ENCODE measurements at regions not wholly inside any gene's neighbourhood (a gene's known extent, or its start where the extent isn't known, plus 50 kb on each side); places are given as distances from the start of the nearest gene placed in this dataset.

GRCh38 chr6:139888681-139889122 lies 514.3 kb upstream of the CITED2 start:
- Histone ChIP-seq H3K36me3 (ENCODE audit: control insufficient read depth in 5 of 5, insufficient read depth in 5 of 5, low read length in 5 of 5) (no peaks in the 10 kb centered on the region), H3K9me3 (ENCODE audit: control insufficient read depth in 5 of 5, low read length in 5 of 5) (no peaks in the 10 kb centered on the region), H3K9ac (ENCODE audit: low read length in 5 of 5) (no peak overlapping the region), H3K27ac (ENCODE audit: low read depth, low read length) (no peak overlapping the region), H3K27me3 (ENCODE audit: control insufficient read depth in 5 of 5, insufficient read depth in 4 of 5, low read length in 5 of 5) (no peaks in the 10 kb centered on the region), H3K4me3 (ENCODE audit: low read depth in 1 of 5, low read length in 5 of 5) (no peak overlapping the region), H3K4me1 (ENCODE audit: control insufficient read depth in 5 of 5, insufficient read depth in 5 of 5, low read length in 5 of 5) (peaks cover 0 to 4% (median 0%) of the 10 kb centered on the region in 5 donors)

GRCh38 chr6:139887275-139887674 lies 512.8 kb upstream of the CITED2 start:
- Histone ChIP-seq H3K36me3 (ENCODE audit: control insufficient read depth in 5 of 5, insufficient read depth in 5 of 5, low read length in 5 of 5) (no peaks in the 10 kb centered on the region), H3K27me3 (ENCODE audit: control insufficient read depth in 5 of 5, insufficient read depth in 4 of 5, low read length in 5 of 5) (no peaks in the 10 kb centered on the region), H3K9ac (ENCODE audit: low read length in 5 of 5) (no peak overlapping the region), H3K27ac (ENCODE audit: low read depth, low read length) (no peak overlapping the region), H3K9me3 (ENCODE audit: control insufficient read depth in 5 of 5, low read length in 5 of 5) (no peaks in the 10 kb centered on the region), H3K4me1 (ENCODE audit: control insufficient read depth in 5 of 5, insufficient read depth in 5 of 5, low read length in 5 of 5) (peaks cover 0 to 16% (median 10%) of the 10 kb centered on the region in 5 donors), H3K4me3 (ENCODE audit: low read depth in 1 of 5, low read length in 5 of 5) (no peak overlapping the region)

GRCh38 chr6:139886396-139886795 lies 511.9 kb upstream of the CITED2 start:
- Histone ChIP-seq H3K27ac (ENCODE audit: low read depth, low read length) (no peak overlapping the region), H3K27me3 (ENCODE audit: control insufficient read depth in 5 of 5, insufficient read depth in 4 of 5, low read length in 5 of 5) (no peaks in the 10 kb centered on the region), H3K9me3 (ENCODE audit: control insufficient read depth in 5 of 5, low read length in 5 of 5) (no peaks in the 10 kb centered on the region)

GRCh38 chr6:139885909-139886308 lies 511.5 kb upstream of the CITED2 start:
- Histone ChIP-seq H3K9me3 (ENCODE audit: control insufficient read depth in 5 of 5, low read length in 5 of 5) (no peaks in the 10 kb centered on the region), H3K4me3 (ENCODE audit: low read depth in 1 of 5, low read length in 5 of 5) (no peak overlapping the region), H3K36me3 (ENCODE audit: control insufficient read depth in 5 of 5, insufficient read depth in 5 of 5, low read length in 5 of 5) (no peaks in the 10 kb centered on the region), H3K27ac (ENCODE audit: low read depth, low read length) (no peak overlapping the region), H3K4me1 (ENCODE audit: control insufficient read depth in 5 of 5, insufficient read depth in 5 of 5, low read length in 5 of 5) (peaks cover 0 to 22% (median 13%) of the 10 kb centered on the region in 5 donors), H3K27me3 (ENCODE audit: control insufficient read depth in 5 of 5, insufficient read depth in 4 of 5, low read length in 5 of 5) (no peaks in the 10 kb centered on the region), H3K9ac (ENCODE audit: low read length in 5 of 5) (no peak overlapping the region)

More at GRCh38 chr6:139886396-139886795, 511.9 kb upstream of the CITED2 start:
- H3K4me1 ChIP-seq (ENCODE audit: control insufficient read depth in 5 of 5, insufficient read depth in 5 of 5, low read length in 5 of 5): peaks cover 0 to 22% (median 13%) of the 10 kb centered on the region in 5 donors
- no peaks in the 10 kb centered on the region for H3K36me3 ChIP-seq (ENCODE audit: control insufficient read depth in 5 of 5, insufficient read depth in 5 of 5, low read length in 5 of 5)
- no peak overlapping the region for H3K4me3 ChIP-seq (ENCODE audit: low read depth in 1 of 5, low read length in 5 of 5)
- no peak overlapping the region for H3K9ac ChIP-seq (ENCODE audit: low read length in 5 of 5)

GRCh38 chr6:139883776-139884175 lies 509.3 kb upstream of the CITED2 start:
- Histone ChIP-seq H3K9ac (ENCODE audit: low read length in 5 of 5) (no peak overlapping the region), H3K36me3 (ENCODE audit: control insufficient read depth in 5 of 5, insufficient read depth in 5 of 5, low read length in 5 of 5) (no peaks in the 10 kb centered on the region), H3K27me3 (ENCODE audit: control insufficient read depth in 5 of 5, insufficient read depth in 4 of 5, low read length in 5 of 5) (no peaks in the 10 kb centered on the region), H3K27ac (ENCODE audit: low read depth, low read length) (no peak overlapping the region), H3K4me1 (ENCODE audit: control insufficient read depth in 5 of 5, insufficient read depth in 5 of 5, low read length in 5 of 5) (peaks cover 0 to 22% (median 13%) of the 10 kb centered on the region in 5 donors), H3K4me3 (ENCODE audit: low read depth in 1 of 5, low read length in 5 of 5) (no peak overlapping the region), H3K9me3 (ENCODE audit: control insufficient read depth in 5 of 5, low read length in 5 of 5) (no peaks in the 10 kb centered on the region)

- Histone ChIP-seq H3K9ac (ENCODE audit: low read length in 5 of 5) (no peak overlapping the region), H3K4me1 (ENCODE audit: control insufficient read depth in 5 of 5, insufficient read depth in 5 of 5, low read length in 5 of 5) (peaks cover 0 to 22% (median 13%) of the 10 kb centered on the region in 5 donors), H3K36me3 (ENCODE audit: control insufficient read depth in 5 of 5, insufficient read depth in 5 of 5, low read length in 5 of 5) (no peaks in the 10 kb centered on the region), H3K27me3 (ENCODE audit: control insufficient read depth in 5 of 5, insufficient read depth in 4 of 5, low read length in 5 of 5) (no peaks in the 10 kb centered on the region), H3K4me3 (ENCODE audit: low read depth in 1 of 5, low read length in 5 of 5) (no peak overlapping the region), H3K9me3 (ENCODE audit: control insufficient read depth in 5 of 5, low read length in 5 of 5) (no peaks in the 10 kb centered on the region), H3K27ac (ENCODE audit: low read depth, low read length) (no peak overlapping the region)
Observed at GRCh38 chr6:139882977-139883728, 508.7 kb upstream of the CITED2 start.

- Histone ChIP-seq H3K4me3 (ENCODE audit: low read depth in 1 of 5, low read length in 5 of 5) (peak overlapping the region in 2 of 5 donors; percentile 1 to 30), H3K9me3 (ENCODE audit: control insufficient read depth in 5 of 5, low read length in 5 of 5) (no peaks in the 10 kb centered on the region), H3K27me3 (ENCODE audit: control insufficient read depth in 5 of 5, insufficient read depth in 4 of 5, low read length in 5 of 5) (no peaks in the 10 kb centered on the region), H3K36me3 (ENCODE audit: control insufficient read depth in 5 of 5, insufficient read depth in 5 of 5, low read length in 5 of 5) (no peaks in the 10 kb centered on the region), H3K9ac (ENCODE audit: low read length in 5 of 5) (no peak overlapping the region), H3K27ac (ENCODE audit: low read depth, low read length) (no peak overlapping the region), H3K4me1 (ENCODE audit: control insufficient read depth in 5 of 5, insufficient read depth in 5 of 5, low read length in 5 of 5) (peaks cover 0 to 22% (median 13%) of the 10 kb centered on the region in 5 donors)
Observed at GRCh38 chr6:139882234-139882633, 507.8 kb upstream of the CITED2 start.

GRCh38 chr6:139881728-139882211 lies 507.3 kb upstream of the CITED2 start:
- Histone ChIP-seq H3K36me3 (ENCODE audit: control insufficient read depth in 5 of 5, insufficient read depth in 5 of 5, low read length in 5 of 5) (no peaks in the 10 kb centered on the region), H3K4me3 (ENCODE audit: low read depth in 1 of 5, low read length in 5 of 5) (peak overlapping the region in 1 of 5 donors; percentile 1), H3K9me3 (ENCODE audit: control insufficient read depth in 5 of 5, low read length in 5 of 5) (no peaks in the 10 kb centered on the region), H3K4me1 (ENCODE audit: control insufficient read depth in 5 of 5, insufficient read depth in 5 of 5, low read length in 5 of 5) (peaks cover 0 to 22% (median 13%) of the 10 kb centered on the region in 5 donors), H3K27me3 (ENCODE audit: control insufficient read depth in 5 of 5, insufficient read depth in 4 of 5, low read length in 5 of 5) (no peaks in the 10 kb centered on the region), H3K9ac (ENCODE audit: low read length in 5 of 5) (no peak overlapping the region), H3K27ac (ENCODE audit: low read depth, low read length) (no peak overlapping the region)

- Histone ChIP-seq H3K27ac (ENCODE audit: low read depth, low read length) (no peak overlapping the region), H3K4me1 (ENCODE audit: control insufficient read depth in 5 of 5, insufficient read depth in 5 of 5, low read length in 5 of 5) (peaks cover 0 to 22% (median 13%) of the 10 kb centered on the region in 5 donors), H3K4me3 (ENCODE audit: low read depth in 1 of 5, low read length in 5 of 5) (no peak overlapping the region), H3K27me3 (ENCODE audit: control insufficient read depth in 5 of 5, insufficient read depth in 4 of 5, low read length in 5 of 5) (no peaks in the 10 kb centered on the region), H3K9ac (ENCODE audit: low read length in 5 of 5) (no peak overlapping the region), H3K36me3 (ENCODE audit: control insufficient read depth in 5 of 5, insufficient read depth in 5 of 5, low read length in 5 of 5) (no peaks in the 10 kb centered on the region), H3K9me3 (ENCODE audit: control insufficient read depth in 5 of 5, low read length in 5 of 5) (no peaks in the 10 kb centered on the region)
Observed at GRCh38 chr6:139881236-139881635, 506.8 kb upstream of the CITED2 start.

- Histone ChIP-seq H3K27me3 (ENCODE audit: control insufficient read depth in 5 of 5, insufficient read depth in 4 of 5, low read length in 5 of 5) (no peaks in the 10 kb centered on the region), H3K4me1 (ENCODE audit: control insufficient read depth in 5 of 5, insufficient read depth in 5 of 5, low read length in 5 of 5) (peaks cover 0 to 22% (median 13%) of the 10 kb centered on the region in 5 donors), H3K36me3 (ENCODE audit: control insufficient read depth in 5 of 5, insufficient read depth in 5 of 5, low read length in 5 of 5) (no peaks in the 10 kb centered on the region), H3K9ac (ENCODE audit: low read length in 5 of 5) (no peak overlapping the region), H3K9me3 (ENCODE audit: control insufficient read depth in 5 of 5, low read length in 5 of 5) (no peaks in the 10 kb centered on the region), H3K4me3 (ENCODE audit: low read depth in 1 of 5, low read length in 5 of 5) (no peak overlapping the region), H3K27ac (ENCODE audit: low read depth, low read length) (no peak overlapping the region)
Observed at GRCh38 chr6:139879823-139880356, 505.4 kb upstream of the CITED2 start.
